GF-D8 (cell line): ENCODE measurements at regions not wholly inside any gene's neighbourhood (a gene's known extent, or its start where the extent isn't known, plus 50 kb on each side); places are given as distances from the start of the nearest gene placed in this dataset.

ENCODE experiments used
- DNase-seq: peaks from one replicate; lab custom pipeline; 2025; lab: John Stamatoyannopoulos, UW

DNA sequence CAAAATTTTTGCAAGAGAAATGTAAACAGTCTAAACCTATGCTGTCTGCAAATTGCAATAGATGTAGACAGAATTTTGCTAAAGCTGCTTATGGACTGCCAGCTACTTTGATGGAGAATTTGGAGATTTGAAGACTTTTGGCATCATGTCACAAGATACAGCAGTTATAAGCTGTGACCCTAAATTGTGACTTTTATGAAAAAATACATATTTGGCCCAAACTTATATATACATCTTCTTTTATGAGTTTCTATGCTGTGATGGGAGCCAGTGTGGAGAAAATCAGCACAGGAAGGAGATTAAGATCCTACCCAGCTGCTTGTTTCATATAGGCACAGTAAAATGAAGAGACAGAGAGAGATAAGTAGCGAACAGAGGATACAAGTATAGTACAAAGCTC, 1595.4 kb downstream of the PLA2G4A start:
- DNase-seq = no peak

- DNase-seq = no peak
Observed at GRCh38 chr1:188425687-188426086, 1596.9 kb downstream of the PLA2G4A start.

- no peak for DNase-seq
Observed at GRCh38 chr1:188426561-188426960, 1597.8 kb downstream of the PLA2G4A start.

DNA sequence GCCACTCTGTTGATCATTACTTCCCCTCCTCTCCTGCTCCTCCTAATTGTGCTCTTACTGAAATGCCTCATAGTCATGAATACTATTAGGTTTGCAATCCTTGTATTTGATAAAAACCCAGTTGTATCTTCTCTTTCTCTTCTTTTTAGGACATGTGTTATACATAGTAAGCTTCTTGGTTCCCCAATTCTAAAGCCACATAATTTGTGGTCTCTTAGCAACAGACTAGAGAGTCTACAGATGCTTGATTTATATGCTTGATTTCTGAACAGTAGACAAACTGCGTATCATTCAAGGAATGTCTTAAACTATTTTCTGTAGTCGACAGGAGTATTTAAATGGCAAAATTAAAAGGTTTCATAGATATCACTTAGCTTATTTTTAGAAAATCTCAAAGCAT, 1598.9 kb downstream of the PLA2G4A start:
- DNase-seq = no peak

DNA sequence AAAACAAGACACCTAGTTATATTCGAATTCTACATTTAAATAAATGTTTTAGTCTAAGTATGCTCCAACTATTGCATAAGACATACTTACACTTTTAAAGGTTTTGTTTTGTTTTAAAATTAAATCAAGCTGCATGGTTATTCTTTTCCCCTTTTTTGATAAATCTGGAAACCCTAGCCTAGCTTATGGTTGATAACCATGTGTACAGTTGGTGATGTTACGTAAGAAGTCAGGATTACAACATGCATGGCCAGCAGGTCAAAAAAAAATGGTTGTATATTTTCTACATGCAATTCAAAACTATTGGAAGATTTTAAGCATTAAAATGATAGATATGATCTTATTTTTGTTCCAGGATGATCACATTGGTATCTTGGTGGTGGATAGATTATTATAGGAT, 1600.6 kb downstream of the PLA2G4A start:
- no peak for DNase-seq

- DNase-seq = no peak
Observed at GRCh38 chr1:188432427-188432826, 1603.7 kb downstream of the PLA2G4A start.

- DNase-seq = no peak
Observed at GRCh38 chr1:188433425-188433824, 1604.7 kb downstream of the PLA2G4A start.

DNA sequence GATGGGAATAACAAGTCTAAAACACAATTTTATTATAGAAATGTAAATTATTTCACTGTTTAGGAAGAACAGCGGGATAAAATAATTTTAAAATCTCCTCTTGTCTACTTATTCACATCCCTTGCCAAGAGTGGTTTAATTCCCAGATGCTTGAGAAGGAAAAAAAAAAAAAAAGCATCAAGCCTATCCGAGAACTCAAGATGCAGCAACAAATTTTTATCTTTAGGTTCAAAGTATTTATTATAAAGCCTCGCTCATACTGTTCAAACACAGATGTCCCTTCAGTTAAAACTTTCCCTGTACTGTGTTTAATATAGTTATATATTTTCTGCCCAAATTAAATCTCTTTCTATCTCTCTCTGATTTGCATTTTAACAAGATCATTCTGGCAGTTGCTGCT, 1615.8 kb downstream of the PLA2G4A start:
- DNase-seq = no peak

DNA sequence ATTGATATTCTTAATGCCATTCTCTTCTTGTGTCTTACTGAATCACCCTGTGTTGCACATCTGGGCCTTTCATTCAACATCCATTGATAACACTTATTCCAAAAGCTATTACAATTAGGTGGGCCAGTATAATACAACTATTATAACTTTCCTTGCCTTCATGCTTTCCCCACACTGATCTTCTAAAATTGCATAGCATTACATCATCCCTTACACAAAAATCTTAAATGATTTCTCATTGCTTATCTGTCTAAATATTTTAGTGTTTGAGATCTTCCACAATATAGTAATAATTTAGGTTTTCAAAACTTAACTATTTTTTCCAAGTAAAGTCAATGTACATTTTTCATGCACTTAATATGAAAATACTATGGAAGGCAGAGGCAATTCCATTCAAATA, 1634.1 kb downstream of the PLA2G4A start:
- DNase-seq = no peak

DNA sequence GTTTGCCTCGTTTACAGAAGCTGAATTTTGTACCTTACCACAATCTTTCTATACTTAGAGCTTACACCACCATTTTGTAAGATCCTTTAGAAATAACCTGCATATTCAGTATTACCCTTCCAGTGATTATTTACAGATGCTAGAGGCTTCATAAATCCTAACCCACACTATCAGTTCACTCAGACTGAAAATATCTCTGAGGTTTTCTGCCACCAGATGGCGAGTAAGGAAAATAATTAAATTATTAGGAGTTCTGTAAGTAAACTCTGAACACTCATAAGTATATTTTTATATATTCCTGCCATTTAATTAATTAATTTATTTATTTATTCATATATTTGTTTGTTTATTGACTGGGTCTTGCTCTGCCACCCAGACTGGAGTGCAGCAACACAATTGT, 1635.2 kb downstream of the PLA2G4A start:
- DNase-seq = no peak

DNA sequence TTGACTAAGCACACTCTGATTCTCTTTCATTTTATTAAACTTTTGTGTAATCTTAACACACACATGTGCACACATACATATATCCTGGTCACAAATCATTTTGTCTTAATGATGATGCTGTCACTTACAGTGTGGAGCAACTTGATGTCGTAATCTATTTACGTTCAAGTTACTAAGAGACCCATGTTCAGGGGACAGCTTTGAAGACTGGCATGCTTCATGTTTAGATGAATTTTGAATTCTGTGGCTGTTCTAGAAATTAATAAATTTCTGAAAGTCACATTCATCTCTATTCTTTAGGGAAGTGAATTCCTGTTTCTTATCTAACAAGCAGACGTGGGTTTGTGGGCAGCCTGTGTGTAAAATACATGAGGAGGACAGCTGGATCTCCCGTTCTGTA, 1637.8 kb downstream of the PLA2G4A start:
- no peak for DNase-seq

DNA sequence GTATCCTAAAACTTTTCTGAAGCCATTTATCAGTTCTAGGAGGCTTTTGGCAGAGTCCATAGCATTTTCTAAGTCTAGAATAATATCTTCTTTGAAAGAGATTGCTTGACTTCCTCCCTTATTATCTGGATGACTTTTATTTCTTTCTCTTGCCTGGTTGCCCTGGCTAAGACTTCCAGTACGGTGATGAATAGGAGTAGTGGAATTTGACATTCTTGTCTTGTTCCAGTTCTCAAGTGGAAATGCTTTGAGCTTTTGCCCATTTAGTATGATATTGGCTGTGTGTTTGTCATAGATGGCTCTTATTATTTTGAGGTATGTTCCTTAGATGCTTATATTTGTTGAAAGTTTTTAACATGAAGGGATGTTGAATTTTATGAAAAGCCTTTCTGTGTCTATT, 1647.9 kb downstream of the PLA2G4A start:
- no peak for DNase-seq

- DNase-seq = no peak
Observed at GRCh38 chr1:188489336-188490112, 1660.8 kb downstream of the PLA2G4A start.

DNA sequence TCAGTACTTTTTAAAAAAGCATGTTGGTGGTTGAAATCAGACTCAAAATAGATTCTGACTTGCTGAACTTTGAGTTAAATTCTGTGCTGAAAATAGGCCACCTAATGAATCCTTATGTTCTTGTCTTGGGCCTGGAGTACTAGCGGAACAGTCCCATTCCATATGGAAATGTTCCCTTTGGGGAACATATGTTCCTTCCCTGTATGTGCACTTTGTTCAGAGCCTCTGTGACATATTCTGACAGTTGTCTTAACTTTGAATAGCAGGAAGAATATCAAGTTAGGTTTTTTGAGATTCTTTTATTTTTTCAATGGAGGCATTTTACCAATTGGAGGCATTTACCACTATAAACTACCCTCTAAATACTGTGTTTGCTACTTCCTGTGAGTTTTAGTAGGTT, 1667.8 kb downstream of the PLA2G4A start:
- DNase-seq = no peak

GRCh38 chr1:188497020-188497419, 1668.3 kb downstream of the PLA2G4A start:
- DNase-seq = no peak

GRCh38 chr1:188499690-188500089, 1670.9 kb downstream of the PLA2G4A start:
- no peak for DNase-seq

GRCh38 chr1:188514917-188515316, 1686.2 kb downstream of the PLA2G4A start:
- DNase-seq = no peak

DNA sequence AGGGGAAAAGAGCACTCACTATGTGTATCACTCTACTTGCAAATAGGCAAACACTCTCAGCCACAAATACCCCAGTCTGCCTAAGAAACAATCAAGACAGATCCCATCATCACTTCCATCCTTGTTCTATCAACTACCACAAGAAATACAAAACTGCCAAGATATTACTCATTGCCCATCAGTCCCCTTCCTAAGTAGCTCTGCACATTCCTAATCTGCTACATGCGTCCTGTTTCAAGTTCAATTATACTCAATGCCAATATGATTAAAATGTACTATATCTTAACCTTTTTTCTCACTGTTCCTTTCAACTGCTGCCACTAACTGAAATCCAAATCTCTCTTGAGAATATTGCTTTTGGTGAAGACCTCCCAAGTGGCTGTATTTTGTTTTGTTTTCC, 1688.4 kb downstream of the PLA2G4A start:
- DNase-seq = no peak

DNA sequence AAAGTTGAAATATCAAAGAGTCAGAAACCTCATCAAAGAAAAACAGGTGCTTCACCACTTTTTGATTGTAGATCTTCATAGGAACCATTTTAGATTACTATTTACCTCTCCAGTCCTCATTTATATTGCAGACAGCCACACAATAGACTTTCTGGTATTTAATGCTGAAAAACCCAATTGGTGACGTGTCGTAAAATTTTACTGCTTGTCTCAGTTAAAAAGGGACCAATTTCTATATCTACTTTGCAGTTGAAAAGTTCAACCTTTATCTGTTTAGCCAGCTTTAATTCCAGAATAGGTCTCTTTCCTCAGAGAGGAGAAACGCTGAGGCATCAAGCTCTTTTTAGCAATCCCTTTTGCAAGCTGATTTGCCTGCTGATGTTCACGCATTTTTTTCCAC, 1722.4 kb downstream of the PLA2G4A start:
- no peak for DNase-seq

GRCh38 chr1:188557053-188557452, 1728.3 kb downstream of the PLA2G4A start:
- DNase-seq = no peak

- no peak for DNase-seq
Observed at GRCh38 chr1:188582911-188583532, 1754.3 kb downstream of the PLA2G4A start.

GRCh38 chr1:188584119-188584518, 1755.4 kb downstream of the PLA2G4A start:
- DNase-seq = no peak

DNA sequence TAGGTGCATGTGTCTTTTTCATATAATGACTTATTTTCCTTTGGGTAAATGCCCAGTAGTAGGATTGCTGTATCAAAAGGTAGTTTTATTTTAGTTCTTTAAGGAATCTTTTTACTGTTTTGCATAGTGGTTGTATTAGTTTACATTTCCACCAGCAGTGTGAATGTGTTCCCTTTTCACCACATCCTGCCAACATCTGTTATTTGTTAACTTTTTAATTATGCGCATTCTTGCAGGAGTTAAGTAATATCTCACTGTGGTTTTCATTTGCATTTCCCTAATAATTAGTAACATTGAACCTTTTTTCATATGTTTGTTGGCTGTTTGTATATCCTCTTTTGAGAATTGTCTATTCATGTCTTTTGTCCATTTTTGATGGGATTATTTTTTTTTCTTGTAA, 1761.9 kb downstream of the PLA2G4A start:
- DNase-seq = no peak
